ENCODE measurements at regions not wholly inside any gene's neighbourhood (a gene's known extent, or its start where the extent isn't known, plus 50 kb on each side); places are given as distances from the start of the nearest gene placed in this dataset.
"Not testable (repeated sequence)": the region's sequence is repeated elsewhere in the genome, so short reads cannot be mapped to it uniquely, and the experiment has no call there.

GRCh38 chr4:132386130-132386529 lies 763.0 kb upstream of the PCDH10 start:
- Mint-ChIP-seq H3K27me3 (no peaks in the 10 kb centered on the region), H3K36me3 (no peaks in the 10 kb centered on the region)
- no peak for ATAC-seq

GRCh38 chr4:132387060-132387459 lies 762.0 kb upstream of the PCDH10 start:
- Mint-ChIP-seq H3K27ac (no peak overlapping the region), H3K4me3 (no peak overlapping the region), H3K4me1 (no peaks in the 10 kb centered on the region), H3K27me3 (no peaks in the 10 kb centered on the region), H3K36me3 (no peaks in the 10 kb centered on the region), H3K9me3 (ENCODE audit: low read depth) (peaks cover 6% of the 10 kb centered on the region)
- ATAC-seq = no peak
- no peak for DNase-seq
- CTCF ChIA-PET = no interaction called here

More at GRCh38 chr4:132386130-132386529, 763.0 kb upstream of the PCDH10 start:
- Mint-ChIP-seq H3K4me3 (no peak overlapping the region), H3K4me1 (no peaks in the 10 kb centered on the region), H3K27ac (no peak overlapping the region), H3K9me3 (ENCODE audit: low read depth) (peaks cover 6% of the 10 kb centered on the region)
- CTCF ChIA-PET = no interaction called here
- DNase-seq = no peak

GRCh38 chr4:132395561-132395960 lies 753.5 kb upstream of the PCDH10 start:
- CTCF ChIA-PET = no interaction called here
- H3K9me3 Mint-ChIP-seq (ENCODE audit: low read depth) = peaks cover 5% of the 10 kb centered on the region

GRCh38 chr4:132396636-132397035 lies 752.5 kb upstream of the PCDH10 start:
- DNase-seq (no peak), ATAC-seq (no peak)
- Mint-ChIP-seq H3K9me3 (ENCODE audit: low read depth) (peaks cover 5% of the 10 kb centered on the region), H3K27ac (no peak overlapping the region), H3K36me3 (no peaks in the 10 kb centered on the region), H3K4me3 (no peak overlapping the region), H3K27me3 (no peaks in the 10 kb centered on the region), H3K4me1 (no peaks in the 10 kb centered on the region)
- CTCF ChIA-PET = no interaction called here

More at GRCh38 chr4:132395561-132395960, 753.5 kb upstream of the PCDH10 start:
- H3K27ac Mint-ChIP-seq = no peak overlapping the region
- H3K4me1 Mint-ChIP-seq = no peaks in the 10 kb centered on the region
- DNase-seq (no peak), ATAC-seq (no peak)
- no peaks in the 10 kb centered on the region for H3K27me3 Mint-ChIP-seq
- H3K36me3 Mint-ChIP-seq = no peaks in the 10 kb centered on the region
- H3K4me3 Mint-ChIP-seq = no peak overlapping the region

GRCh38 chr4:132417220-132417619 lies 731.9 kb upstream of the PCDH10 start:
- ATAC-seq = no peak
- CTCF ChIA-PET = no interaction called here
- peaks cover 23% of the 10 kb centered on the region for H3K9me3 Mint-ChIP-seq (ENCODE audit: low read depth)
- H3K27me3 Mint-ChIP-seq = no peaks in the 10 kb centered on the region
- H3K36me3 Mint-ChIP-seq = no peaks in the 10 kb centered on the region
- no peak overlapping the region for H3K4me3 Mint-ChIP-seq
- DNase-seq = no peak
- H3K4me1 Mint-ChIP-seq = no peaks in the 10 kb centered on the region
- H3K27ac Mint-ChIP-seq = no peak overlapping the region

- no peak for DNase-seq
- peaks cover 3% of the 10 kb centered on the region for H3K9me3 Mint-ChIP-seq (ENCODE audit: low read depth)
- no peak for ATAC-seq
- H3K27me3 Mint-ChIP-seq = no peaks in the 10 kb centered on the region
- no peak overlapping the region for H3K27ac Mint-ChIP-seq
- no peaks in the 10 kb centered on the region for H3K36me3 Mint-ChIP-seq
- no peaks in the 10 kb centered on the region for H3K4me1 Mint-ChIP-seq
- CTCF ChIA-PET = no interaction called here
- no peak overlapping the region for H3K4me3 Mint-ChIP-seq
These were observed 722.0 kb upstream of the PCDH10 start for GRCh38 chr4:132427125-132427524.

GRCh38 chr4:132437117-132437516 lies 712.0 kb upstream of the PCDH10 start:
- Mint-ChIP-seq H3K27ac (no peak overlapping the region), H3K4me1 (no peaks in the 10 kb centered on the region), H3K4me3 (no peak overlapping the region), H3K36me3 (no peaks in the 10 kb centered on the region), H3K27me3 (no peaks in the 10 kb centered on the region), H3K9me3 (ENCODE audit: low read depth) (peaks cover 7% of the 10 kb centered on the region)
- DNase-seq = no peak
- CTCF ChIA-PET = no interaction called here
- no peak for ATAC-seq

GRCh38 chr4:132445386-132445785 lies 703.7 kb upstream of the PCDH10 start:
- DNase-seq = no peak
- Mint-ChIP-seq H3K4me1 (no peaks in the 10 kb centered on the region), H3K4me3 (no peak overlapping the region), H3K27me3 (no peaks in the 10 kb centered on the region), H3K9me3 (ENCODE audit: low read depth) (peaks cover 2% of the 10 kb centered on the region), H3K27ac (no peak overlapping the region), H3K36me3 (no peaks in the 10 kb centered on the region)
- CTCF ChIA-PET = no interaction called here
- ATAC-seq = no peak

- H3K4me3 Mint-ChIP-seq; DNase-seq; H3K4me1 Mint-ChIP-seq; CTCF ChIA-PET; H3K36me3 Mint-ChIP-seq; H3K27ac Mint-ChIP-seq; ATAC-seq; H3K9me3 Mint-ChIP-seq (ENCODE audit: low read depth); H3K27me3 Mint-ChIP-seq: not testable (repeated sequence)
These were observed 691.1 kb upstream of the PCDH10 start for GRCh38 chr4:132457987-132458386.

GRCh38 chr4:132479543-132479942 lies 669.6 kb upstream of the PCDH10 start:
- no peak for ATAC-seq
- no peaks in the 10 kb centered on the region for H3K36me3 Mint-ChIP-seq
- H3K27ac Mint-ChIP-seq = no peak overlapping the region
- no peak overlapping the region for H3K4me3 Mint-ChIP-seq
- H3K27me3 Mint-ChIP-seq = no peaks in the 10 kb centered on the region
- H3K9me3 Mint-ChIP-seq (ENCODE audit: low read depth) = no peaks in the 10 kb centered on the region
- no peak for DNase-seq
- CTCF ChIA-PET = no interaction called here
- H3K4me1 Mint-ChIP-seq = no peaks in the 10 kb centered on the region

GRCh38 chr4:132488555-132488954 lies 660.5 kb upstream of the PCDH10 start:
- H3K4me3 Mint-ChIP-seq = no peak overlapping the region
- no peak for ATAC-seq
- CTCF ChIA-PET = no interaction called here
- H3K36me3 Mint-ChIP-seq = no peaks in the 10 kb centered on the region
- DNase-seq = no peak
- H3K27me3 Mint-ChIP-seq = no peaks in the 10 kb centered on the region
- peaks cover 6% of the 10 kb centered on the region for H3K9me3 Mint-ChIP-seq (ENCODE audit: low read depth)
- H3K27ac Mint-ChIP-seq = no peak overlapping the region
- H3K4me1 Mint-ChIP-seq = no peaks in the 10 kb centered on the region

GRCh38 chr4:132493476-132493875 lies 655.6 kb upstream of the PCDH10 start:
- Mint-ChIP-seq H3K4me1 (no peaks in the 10 kb centered on the region), H3K4me3 (no peak overlapping the region), H3K27me3 (no peaks in the 10 kb centered on the region), H3K36me3 (no peaks in the 10 kb centered on the region), H3K9me3 (ENCODE audit: low read depth) (peaks cover 3% of the 10 kb centered on the region), H3K27ac (no peak overlapping the region)
- DNase-seq (no peak), ATAC-seq (no peak)
- CTCF ChIA-PET = no interaction called here

- H3K4me1 Mint-ChIP-seq; ATAC-seq; H3K27me3 Mint-ChIP-seq; CTCF ChIA-PET; H3K36me3 Mint-ChIP-seq; H3K27ac Mint-ChIP-seq; DNase-seq; H3K4me3 Mint-ChIP-seq; H3K9me3 Mint-ChIP-seq (ENCODE audit: low read depth): not testable (repeated sequence)
These were observed 653.8 kb upstream of the PCDH10 start for GRCh38 chr4:132495267-132495812.

- Mint-ChIP-seq H3K27me3 (no peaks in the 10 kb centered on the region), H3K4me1 (no peaks in the 10 kb centered on the region), H3K27ac (no peak overlapping the region), H3K4me3 (no peak overlapping the region), H3K9me3 (ENCODE audit: low read depth) (peaks cover 6% of the 10 kb centered on the region), H3K36me3 (no peaks in the 10 kb centered on the region)
- DNase-seq (no peak), ATAC-seq (no peak)
- CTCF ChIA-PET = no interaction called here
These were observed 650.9 kb upstream of the PCDH10 start for GRCh38 chr4:132498215-132498614.

GRCh38 chr4:132502096-132502552 lies 647.0 kb upstream of the PCDH10 start:
- Mint-ChIP-seq H3K4me3 (no peak overlapping the region), H3K36me3 (no peaks in the 10 kb centered on the region), H3K27ac (no peak overlapping the region), H3K4me1 (no peaks in the 10 kb centered on the region), H3K27me3 (no peaks in the 10 kb centered on the region), H3K9me3 (ENCODE audit: low read depth) (peaks cover 6% of the 10 kb centered on the region)
- CTCF ChIA-PET = no interaction called here
- ATAC-seq = no peak
- DNase-seq = no peak
